Pulmonary artery endothelial cell (primary cell): ENCODE measurements at regions not wholly inside any gene's neighbourhood (a gene's known extent, or its start where the extent isn't known, plus 50 kb on each side); places are given as distances from the start of the nearest gene placed in this dataset.
"Not testable (repeated sequence)": the region's sequence is repeated elsewhere in the genome, so short reads cannot be mapped to it uniquely, and the experiment has no call there.

Source experiments
- DNase-seq: peaks from one replicate; pipeline ENCODE4 v3.0.0-alpha.2; 2011; ENCODE audit warnings: low read depth, low spot score

DNA sequence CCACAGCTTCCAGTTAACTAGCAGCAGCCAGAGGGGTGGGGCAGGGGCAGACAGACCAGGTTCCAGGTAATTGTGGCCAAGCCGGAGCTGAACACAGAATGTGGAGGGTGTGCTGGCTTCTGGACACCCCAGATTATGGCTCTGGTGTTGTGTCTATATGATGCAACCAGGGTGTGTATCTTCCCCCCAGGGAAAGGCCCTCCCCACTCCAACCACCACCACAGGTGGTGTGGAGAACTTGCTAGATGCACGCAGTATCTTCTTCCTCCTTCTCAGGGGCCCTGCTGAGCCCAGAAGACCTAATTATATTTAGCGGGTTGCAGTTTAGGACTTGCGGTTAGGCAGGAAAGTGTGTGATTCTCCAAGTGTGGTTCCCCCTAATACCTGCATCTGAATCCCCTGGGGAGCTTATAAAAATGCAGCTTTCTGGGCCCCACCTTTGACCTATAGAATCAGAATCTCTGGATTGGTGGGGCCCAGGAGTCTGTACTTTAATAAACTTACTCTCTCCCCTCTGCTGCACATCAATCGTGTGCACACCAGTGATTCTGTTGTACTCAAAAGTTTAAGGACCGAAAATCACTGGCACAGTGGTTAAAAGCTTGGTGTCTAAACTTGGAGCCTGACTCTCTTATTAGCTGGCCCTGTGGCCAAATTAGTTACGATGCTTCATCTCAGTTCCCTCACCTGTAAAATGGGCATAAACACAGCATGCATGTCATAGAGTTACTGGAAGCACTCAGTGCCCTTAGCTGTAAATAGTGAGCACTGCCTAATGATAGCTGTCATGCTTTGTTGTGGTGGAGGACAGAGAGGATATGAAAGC, 379.1 kb upstream of the PROK2 start:
- no peak for DNase-seq

- DNase-seq = no peak
Observed at GRCh38 chr3:72162649-72163184, 377.8 kb upstream of the PROK2 start.

DNA sequence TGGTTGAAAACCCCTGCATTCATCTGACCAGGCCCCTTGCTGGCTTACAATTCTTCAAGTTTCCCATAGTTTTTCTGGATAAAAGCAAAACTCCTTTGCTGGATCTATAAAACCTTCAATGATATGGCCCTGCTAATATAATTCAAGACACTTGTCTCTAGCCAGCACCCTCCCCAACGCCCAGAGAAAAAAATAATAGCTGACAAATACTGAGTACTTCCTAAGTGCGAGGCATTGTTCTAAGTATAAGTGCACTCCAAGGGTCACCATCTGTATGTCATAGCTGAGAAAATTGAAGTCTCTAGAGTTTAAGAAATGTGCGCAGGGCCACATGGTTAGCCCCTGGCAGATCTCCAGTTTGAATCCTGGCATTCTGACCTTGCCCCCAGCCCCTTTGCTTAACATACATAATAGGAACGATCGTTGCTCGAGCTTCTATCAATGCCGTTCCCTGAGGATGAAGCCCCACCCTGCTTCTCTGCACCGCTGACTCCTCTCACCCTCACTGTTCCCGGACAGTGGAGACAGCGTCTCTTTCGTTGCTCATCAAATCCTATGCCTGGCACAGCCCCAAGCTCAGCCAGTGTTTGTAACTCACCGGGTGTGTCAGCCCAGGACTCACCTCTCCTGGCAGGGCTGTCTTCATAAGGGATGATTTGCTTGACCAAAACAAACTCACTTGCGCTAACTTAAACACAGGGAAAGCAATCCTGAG, 377.1 kb upstream of the PROK2 start:
- no peak for DNase-seq

GRCh38 chr3:72161285-72161684, 376.3 kb upstream of the PROK2 start:
- not testable (repeated sequence) for DNase-seq

DNA sequence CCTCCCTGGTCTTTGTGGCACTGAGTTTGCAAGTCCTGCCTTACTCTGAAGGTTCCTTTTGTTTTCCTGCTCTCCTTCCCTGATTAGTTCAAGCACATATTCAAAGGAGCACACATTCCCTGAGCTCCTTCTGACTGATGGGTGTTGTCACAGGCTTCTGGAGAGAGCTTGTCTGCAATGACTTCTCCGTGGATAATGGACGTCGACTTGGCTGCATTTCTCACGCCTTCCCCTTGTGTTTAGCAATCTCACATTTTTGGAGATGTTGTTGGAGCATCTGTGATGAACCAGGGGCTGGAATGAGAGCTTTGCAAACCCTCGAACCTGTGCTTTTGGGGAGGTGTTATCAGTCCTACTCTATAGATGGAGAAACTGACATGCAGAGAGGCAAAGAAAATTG, 375.4 kb upstream of the PROK2 start:
- no peak for DNase-seq

DNA sequence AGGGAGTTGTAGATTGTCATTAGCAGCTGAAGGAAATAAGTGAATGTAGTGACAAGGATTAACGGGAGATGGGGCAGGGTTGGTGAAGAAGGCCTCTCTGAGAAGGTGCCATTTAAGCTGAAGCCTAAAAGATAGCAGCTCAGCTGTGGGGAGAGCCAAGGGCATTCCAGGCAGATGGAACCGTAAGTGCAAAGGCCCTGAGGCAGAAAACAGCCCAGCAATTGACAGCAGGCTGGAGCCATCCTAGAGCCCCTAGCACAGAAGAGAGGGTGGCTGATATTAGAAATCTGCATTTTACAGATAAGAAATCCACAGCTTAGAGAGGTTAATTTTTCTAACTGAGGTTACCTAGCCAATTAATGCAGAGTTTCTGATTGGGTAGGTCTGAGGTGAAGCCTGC, 374.5 kb upstream of the PROK2 start:
- no peak for DNase-seq

GRCh38 chr3:72158639-72159326, 373.8 kb upstream of the PROK2 start:
- no peak for DNase-seq

GRCh38 chr3:72157748-72158638, 373.0 kb upstream of the PROK2 start:
- DNase-seq = no peak

- peak; percentile 37 for DNase-seq
Observed at GRCh38 chr3:72155391-72156064, 370.6 kb upstream of the PROK2 start.

GRCh38 chr3:72154391-72155335, 369.7 kb upstream of the PROK2 start:
- DNase-seq = no peak

DNA sequence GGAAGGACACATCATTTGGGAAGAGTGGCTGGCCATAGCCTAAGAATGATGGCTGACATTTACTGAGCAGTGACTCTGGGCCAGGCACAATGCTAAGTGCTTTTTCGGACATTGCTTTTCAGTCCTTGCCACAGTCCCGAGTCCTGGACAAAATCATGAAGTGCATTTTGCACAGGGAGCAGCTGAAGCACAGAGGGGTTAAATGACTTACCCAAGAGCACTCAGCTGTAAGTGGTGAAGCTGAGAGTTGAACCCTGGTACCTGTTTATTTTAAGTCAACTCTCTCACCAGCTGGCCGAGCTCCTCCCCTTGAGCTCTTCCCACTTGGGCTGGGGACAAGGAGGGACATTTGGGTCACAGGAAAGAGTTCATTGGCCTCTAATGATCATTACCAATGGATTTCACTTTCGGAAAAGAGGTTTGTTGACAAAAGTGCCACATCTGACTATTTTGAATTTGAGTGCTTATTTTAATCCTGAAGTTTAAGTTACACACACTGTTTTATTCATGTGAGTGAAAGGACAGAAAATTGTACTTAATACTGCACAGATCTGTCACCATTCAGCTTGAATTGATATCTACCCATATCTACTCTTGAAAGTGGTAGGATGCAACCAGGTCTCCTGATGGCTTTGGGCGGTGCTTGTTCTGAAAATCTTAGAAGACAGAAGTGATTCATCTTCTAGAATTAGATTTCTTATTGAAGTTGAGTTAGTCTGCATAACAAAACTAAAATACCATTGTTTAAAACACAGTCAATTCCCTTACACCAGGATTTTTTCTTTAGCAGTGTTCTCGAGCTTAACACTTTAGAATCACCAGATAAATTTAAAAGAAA, 368.7 kb upstream of the PROK2 start:
- no peak for DNase-seq

GRCh38 chr3:72152551-72153476, 367.9 kb upstream of the PROK2 start:
- no peak for DNase-seq

DNA sequence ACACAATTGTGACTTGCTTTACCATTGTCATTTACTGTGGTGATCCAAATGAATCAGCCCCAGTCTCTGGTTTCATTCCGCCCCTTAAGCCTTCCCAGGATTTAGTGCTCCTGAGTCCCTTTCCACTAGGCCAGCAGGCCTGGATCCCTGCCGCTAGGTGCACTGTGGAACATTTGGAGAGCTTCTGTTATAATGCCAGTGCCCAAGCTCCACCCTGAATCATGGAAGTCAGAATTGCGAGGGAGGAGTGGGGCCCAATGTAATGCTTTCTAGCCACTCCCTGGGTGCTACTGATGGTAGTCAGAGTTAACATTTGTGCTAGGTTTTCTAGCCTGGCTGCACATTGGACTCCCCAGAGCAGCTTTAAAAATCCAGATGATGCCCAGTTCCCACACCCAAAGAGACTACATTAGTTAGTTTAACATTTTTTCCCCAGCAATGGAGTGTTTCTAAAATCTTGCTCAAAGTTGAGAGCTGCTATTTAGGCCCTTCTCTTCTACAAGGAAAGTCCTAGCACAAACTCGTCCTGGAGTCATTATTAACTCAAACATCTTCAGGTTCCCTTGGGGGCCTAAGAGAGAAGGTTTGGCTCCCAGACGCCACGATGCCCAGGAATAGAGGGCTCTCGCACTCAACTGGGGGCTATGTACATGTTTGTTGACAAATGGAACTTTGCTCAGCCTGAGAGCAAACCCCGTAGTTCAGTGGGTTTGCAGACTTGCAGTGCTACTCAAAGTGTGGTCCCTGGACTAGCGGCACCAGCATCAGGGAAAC, 366.7 kb upstream of the PROK2 start:
- no peak for DNase-seq

DNA sequence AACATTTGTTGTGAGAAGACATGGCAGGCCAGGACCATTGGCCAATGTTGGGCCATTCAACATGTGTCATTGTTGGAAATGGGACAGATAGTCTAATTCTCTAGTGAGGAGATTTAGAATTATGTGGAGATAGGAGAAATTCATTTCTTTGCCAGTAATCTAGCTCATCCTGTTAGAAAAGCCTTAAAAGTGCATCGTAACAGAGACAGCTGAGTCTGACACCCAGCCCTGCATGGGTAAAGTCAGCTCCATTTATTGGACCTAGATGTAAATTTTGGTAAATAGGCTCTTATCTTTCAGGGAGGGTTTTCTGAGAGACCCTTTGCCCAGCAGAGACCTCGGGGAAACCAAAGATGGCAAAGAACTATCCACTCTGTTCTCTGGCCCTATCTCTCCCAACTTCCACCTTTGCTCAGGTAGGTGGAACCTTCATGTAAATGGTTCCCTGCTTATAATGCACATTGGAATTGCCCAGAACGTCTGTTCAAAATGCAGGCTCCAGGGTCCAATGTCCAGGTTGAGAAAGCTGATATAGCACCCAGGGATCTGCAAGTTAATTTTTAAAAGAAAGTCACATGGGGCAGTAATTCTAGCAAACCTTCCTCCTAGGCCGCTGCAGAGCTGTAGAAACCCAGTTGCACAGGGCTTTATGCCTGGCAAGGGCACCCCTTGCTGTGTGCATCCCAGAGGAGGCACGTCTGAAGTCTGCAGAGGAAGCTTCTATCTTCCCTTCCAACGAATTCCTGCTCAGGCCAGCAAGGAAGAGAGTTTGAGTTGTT, 365.9 kb upstream of the PROK2 start:
- no peak for DNase-seq

DNA sequence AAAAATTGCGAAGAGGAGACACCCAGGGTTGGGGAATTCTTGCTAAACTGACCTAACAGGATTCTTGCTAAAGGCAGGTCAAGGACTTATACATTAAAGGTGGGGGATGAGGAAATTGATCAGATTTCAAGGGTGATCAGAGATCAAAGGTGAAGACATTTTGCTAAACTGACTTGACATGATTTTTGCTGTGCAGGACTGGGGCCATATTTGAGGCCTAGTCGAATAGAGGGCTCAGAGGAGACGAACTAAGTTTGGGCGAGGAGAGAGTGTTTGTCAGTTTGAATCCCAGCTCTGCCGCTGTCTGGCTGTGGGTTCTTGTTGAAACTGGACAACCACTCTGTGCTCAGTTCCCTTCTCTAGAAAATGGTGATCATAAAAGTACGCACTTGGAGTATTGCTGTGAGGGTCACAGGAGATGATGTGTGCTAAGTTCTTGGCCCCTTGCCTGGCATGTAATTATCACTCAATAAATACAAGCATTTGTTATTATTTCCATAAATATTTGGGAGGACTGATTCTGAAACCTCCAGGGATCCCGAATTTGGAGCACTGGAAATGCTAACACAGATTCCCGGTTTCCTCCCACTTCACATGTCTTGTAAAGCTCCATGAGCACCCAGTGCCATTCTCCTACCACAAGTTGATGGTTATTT, 364.8 kb upstream of the PROK2 start:
- DNase-seq = no peak
